ENCODE measurements at regions not wholly inside any gene's neighbourhood (a gene's known extent, or its start where the extent isn't known, plus 50 kb on each side); places are given as distances from the start of the nearest gene placed in this dataset.
A peak's percentile ranks its signal among the peaks of the same experiment; 100 is the strongest.

GRCh38 chr1:10911490-10912166 is 100.8 kb upstream of the TARDBP start:
- DNase-seq (ENCODE audit: low read depth): no peak

DNA sequence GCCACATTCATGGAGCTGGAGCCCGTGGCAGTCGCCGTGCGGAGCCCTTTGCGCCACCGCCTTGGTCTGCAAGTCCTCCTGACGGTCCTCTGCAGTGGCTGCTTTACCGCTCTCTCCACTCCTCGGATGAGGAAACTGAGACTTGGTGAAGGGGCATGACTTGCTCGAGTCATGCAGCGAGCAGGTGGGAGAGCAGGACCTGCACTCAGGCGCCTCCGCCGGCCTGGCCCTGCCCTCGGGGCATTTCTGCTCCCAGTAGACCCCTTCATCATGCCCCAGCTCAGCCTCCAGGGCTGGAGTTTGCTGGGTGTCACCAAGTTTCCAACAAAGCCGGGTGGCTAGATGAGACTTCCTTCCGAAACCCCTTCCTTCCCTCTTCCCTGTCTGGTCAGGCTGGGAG is 100.0 kb upstream of the TARDBP start:
- DNase-seq (ENCODE audit: low read depth): no peak

- DNase-seq (ENCODE audit: low read depth): no peak
These were observed 98.4 kb upstream of the TARDBP start for GRCh38 chr1:10914056-10914455.

GRCh38 chr1:10915594-10915993 is 96.9 kb upstream of the TARDBP start:
- DNase-seq (ENCODE audit: low read depth): no peak

GRCh38 chr1:10916311-10916710 is 96.1 kb upstream of the TARDBP start:
- no peak for DNase-seq (ENCODE audit: low read depth)

GRCh38 chr1:10916991-10917390 is 95.5 kb upstream of the TARDBP start:
- DNase-seq (ENCODE audit: low read depth): no peak

DNA sequence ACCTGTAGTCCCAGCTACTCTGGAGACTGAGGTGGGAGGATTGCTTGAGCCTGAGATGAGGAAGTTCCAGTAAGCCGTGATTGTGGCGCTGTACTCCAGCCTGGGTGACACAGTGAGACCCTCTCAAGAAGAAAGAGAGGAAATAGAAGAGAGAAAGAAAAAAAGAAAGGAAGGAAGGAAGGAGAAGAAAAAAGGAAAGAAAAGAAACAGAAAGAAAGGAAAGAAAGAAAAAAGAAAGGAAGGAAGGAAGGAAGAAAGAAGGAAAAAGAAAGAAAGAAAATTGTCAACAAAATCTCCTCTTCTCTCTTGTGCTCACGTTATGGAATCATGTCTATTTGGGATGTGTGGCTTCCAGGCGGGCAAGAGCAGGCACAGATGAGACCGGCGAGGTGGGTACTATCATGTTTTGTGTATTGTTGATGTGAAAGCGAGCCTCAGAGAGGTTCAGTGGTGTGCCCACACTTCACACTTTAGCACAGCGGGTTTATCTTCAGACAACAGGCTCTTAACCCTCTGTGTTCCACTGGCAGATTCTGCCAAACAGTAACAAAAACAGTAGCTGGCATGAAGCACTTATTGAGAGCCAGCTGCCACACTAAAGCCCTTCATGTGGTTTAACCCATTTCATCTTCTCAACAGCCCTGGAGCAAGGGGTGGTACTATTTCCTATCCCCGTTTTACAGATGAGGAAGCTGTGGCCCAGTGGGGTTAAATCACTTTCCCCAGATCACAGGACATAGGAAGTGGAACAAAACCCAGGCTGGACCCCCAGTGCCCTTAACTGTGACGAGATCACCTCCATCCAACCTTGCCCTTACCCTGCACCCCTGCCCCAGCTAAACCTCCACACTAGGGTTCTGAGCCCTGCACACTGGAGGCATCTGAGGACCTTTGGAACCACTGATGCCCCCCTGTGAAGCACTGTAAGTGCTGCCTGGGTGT is 94.7 kb upstream of the TARDBP start:
- DNase-seq (ENCODE audit: low read depth): no peak

DNA sequence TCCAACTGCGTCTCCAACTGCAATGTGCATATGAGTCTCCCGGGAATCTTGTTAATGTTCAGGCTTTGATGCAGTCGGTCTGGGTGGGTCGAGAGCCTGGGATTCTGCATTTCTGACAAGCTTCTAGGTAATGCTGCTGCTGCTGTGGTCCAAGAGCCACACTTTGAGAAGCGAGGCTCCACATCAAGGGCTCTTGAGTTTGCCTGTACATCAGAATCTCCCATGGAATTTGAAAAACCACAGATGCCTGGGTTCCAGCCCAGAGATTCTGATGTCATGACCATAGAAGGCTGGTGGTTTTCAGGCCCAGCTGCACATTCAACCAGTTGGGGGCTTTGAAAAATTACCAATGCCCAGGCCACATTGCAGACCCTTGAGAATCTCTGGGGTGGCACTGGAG is 93.9 kb upstream of the TARDBP start:
- DNase-seq (ENCODE audit: low read depth): no peak

DNA sequence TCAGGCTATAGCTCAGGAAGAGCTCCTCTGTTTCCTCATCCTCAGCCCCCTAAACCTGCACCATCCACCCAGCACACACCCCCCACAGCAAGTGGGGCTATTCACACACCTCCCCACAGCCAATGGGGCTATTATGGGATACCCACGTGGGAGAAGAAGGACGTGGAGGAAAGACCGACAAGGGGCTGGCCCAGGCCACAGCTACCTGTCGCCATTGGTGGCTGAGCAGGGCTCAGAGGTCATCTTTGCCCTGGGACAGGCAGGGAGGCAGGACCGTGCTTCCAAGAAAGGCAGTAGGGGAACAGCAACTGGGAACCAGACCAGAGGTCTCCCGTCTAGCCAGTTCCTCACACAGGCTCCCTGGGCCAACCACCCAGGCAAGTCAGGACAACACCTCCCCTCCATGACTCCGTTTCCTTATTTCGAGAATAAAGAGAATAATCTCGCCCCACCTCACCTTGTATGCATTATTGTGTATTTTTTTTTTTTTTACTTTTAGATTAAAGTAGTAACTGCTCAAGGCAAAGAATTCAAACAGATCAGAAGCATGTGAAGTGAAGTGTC is 92.3 kb upstream of the TARDBP start:
- no peak for DNase-seq (ENCODE audit: low read depth)

DNA sequence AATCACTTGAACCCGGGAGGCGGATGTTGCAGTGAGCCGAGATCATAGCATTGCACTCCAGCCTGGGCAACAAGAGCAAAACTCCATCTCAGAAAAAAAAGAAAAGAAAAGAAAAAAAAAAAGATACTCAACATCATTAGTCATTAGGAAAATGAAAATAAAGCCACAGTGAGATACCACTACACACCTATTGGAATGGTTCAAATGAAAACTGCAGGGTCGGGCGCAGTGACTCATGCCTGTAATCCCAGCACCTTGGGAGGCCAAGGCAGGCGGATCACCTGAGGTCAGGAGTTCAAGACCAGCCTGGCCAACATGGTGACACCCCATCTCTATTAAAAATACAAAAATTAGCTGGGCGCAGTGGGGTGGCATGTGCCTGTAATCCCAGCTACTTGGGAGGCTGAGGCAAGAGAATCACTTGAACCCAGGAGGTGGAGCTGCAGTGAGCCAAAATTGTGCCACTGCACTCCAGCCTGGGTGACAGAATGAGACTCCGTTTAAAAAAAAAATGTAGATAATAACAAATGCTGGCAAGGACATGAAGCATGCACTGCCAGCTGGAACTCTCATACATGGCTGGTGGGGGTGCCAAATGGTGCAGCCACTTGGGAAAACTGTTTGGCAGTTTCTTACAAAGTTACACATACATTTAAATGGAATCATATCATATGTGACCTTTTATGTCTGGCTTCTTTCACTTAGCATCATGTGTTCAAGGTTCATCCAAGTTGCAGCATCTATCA is 90.0 kb upstream of the TARDBP start:
- DNase-seq (ENCODE audit: low read depth): peak; percentile 29

GRCh38 chr1:10924030-10924429 is 88.4 kb upstream of the TARDBP start:
- DNase-seq (ENCODE audit: low read depth): no peak

DNA sequence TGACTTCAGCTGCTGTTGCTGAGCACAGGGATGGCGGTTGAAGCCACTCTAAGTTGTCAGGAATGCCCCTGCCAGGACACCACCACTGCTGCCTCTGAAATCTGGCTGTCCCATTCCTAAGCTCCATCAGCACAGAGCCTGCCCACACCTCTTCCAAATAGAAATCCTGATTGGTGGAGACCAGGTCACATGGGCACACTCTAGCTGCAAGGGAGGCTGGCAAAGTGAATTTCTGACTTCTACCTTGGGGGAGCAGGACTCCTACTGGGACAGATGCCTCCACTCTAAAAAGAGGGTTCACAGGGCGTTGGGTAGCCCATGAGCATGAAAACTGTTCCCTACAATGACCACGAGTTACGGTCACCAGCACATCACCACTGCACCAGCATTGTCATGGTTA is 83.8 kb upstream of the TARDBP start:
- DNase-seq (ENCODE audit: low read depth): no peak

DNA sequence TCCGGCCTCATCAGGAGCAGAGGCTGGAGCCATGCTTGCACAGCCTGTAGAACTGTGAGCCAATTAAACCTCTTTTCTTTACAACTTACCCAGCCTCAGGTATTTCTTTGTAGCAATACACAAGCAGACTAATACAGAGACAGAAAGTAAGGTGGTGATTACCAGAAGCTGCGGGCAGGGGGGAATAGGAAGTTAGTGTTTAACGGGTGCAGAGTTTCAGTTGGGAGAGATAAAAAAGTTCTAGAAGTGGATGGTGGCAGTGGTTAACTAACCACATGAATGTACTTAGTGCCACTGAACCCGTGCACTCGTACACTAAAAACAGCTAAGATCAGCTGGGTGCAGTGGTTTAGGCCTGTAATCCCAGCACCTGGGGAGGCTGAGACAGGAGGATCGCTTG is 80.4 kb upstream of the TARDBP start:
- peak; percentile 17 for DNase-seq (ENCODE audit: low read depth)

DNA sequence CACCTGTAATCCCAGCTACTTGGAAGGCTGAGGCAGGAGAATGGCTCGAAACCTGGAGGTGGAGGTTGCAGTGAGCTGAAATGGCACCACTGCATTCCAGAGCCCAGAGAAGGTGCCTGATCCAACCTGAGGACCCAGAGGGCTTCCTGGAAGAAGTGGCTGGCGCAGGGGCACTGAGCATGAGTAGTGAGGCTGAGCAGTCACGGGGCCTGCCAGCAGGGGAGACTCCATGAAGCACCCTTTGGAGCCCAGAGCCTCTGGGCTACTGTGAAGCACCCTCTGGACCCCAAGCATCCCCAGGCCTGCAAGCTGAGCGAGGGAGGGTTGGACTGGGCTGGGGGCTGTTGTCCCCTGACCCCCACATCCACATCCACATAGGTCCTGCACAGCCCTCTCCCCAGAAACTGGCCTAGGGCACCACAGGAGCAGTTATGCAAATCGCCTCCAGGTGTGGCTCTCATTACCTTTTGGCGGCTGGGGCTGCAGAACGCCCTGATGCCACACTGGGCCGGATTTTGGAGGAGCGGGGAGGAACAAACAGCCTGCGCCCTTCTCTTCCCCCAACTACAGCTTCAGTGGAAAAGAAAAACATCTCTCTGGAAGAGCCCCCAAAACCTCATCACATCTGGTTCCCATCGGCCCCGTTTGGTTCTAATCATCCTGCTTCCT is 78.2 kb upstream of the TARDBP start:
- DNase-seq (ENCODE audit: low read depth): no peak

DNA sequence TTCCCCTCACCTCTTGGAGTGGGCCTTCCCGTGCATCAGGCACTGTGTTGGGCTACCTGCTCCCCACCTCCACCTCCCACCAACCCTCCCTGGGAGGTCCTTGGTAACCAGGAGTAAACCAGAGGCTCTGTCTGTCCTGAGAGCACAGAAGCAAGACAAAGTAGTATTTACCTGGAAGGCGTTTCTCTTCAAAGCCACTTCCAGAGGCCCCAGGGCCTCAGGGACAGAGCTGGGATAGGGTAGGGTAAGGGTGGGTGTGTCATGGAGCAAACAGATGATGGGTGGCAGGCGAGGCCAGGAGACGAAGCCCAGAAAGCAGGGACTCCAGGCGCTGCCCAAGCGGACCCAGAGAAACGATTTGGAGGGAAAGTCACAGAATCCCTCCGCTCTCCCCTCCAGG is 77.2 kb upstream of the TARDBP start:
- no peak for DNase-seq (ENCODE audit: low read depth)

- DNase-seq (ENCODE audit: low read depth): no peak
These were observed 76.7 kb upstream of the TARDBP start for GRCh38 chr1:10935724-10936123.

- no peak for DNase-seq (ENCODE audit: low read depth)
These were observed 75.2 kb upstream of the TARDBP start for GRCh38 chr1:10936998-10937901.

DNA sequence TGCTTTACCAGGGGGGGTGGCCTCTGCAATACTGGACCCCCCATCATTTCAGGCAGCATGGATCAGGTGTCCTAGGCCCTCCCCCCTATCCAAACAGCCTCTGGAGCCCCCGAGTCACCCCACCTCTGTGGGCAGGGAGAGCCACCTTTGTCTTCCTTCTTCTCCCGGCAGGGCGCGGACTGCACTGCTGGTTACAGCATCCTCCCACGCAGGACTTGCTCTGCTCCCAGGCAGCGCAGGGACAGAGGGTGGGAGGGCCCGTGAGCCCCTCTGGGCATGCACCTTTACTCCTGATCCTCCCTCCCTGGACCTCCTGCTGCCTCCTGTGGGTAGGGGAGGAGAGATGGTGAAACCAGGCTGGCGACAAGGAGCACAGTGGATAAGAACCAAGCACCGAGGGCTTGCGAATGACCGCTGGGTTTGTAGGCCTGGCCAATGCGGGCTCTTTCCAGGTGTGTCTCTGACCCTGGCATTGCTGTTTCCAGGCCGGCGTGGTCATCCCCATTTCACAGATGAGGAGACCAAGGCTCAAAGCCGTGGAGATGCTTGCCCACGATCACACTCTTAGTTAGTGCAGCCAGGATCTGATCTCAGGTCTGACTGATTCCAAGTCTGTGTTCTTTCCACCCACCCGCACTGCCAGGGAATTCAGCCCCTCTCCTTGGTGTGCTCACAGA is 73.6 kb upstream of the TARDBP start:
- DNase-seq (ENCODE audit: low read depth): no peak

GRCh38 chr1:10939654-10940450 is 72.6 kb upstream of the TARDBP start:
- DNase-seq (ENCODE audit: low read depth): peak; percentile 53
